Transverse colon (tissue), 4 donors: ENCODE measurements at regions not wholly inside any gene's neighbourhood (a gene's known extent, or its start where the extent isn't known, plus 50 kb on each side); places are given as distances from the start of the nearest gene placed in this dataset.

Experiments
- CTCF ChIP-seq, 5 experiments: fragments of 200-600 bp in 3 of 5; fragments of 450-650 bp in 2 of 5; sonication (generic) in 3 of 5; IDR thresholded peaks; 1 replicate in 2 of 5; 2 replicates in 3 of 5; pipeline ENCODE4 v1.5.1; 2016 to 2017; ENCODE audit warnings: antibody characterized with exemption in 5 of 5, inconsistent platforms in 3 of 5, mild to moderate bottlenecking in 2 of 5, moderate library complexity in 1 of 5
- EP300 ChIP-seq: sonication (generic); formaldehyde crosslinking; IDR thresholded peaks from one replicate; pipeline ENCODE4 v1.6.1; 2017; ENCODE audit warnings: antibody characterized with exemption, low read depth
- POLR2A ChIP-seq: fragments of 450-650 bp; IDR thresholded peaks from one replicate; pipeline ENCODE4 v1.6.1; 2016; ENCODE audit warnings: antibody characterized with exemption, mild to moderate bottlenecking, moderate library complexity
- POLR2AphosphoS5 ChIP-seq, 3 donors: sonication (generic); formaldehyde crosslinking; IDR thresholded peaks; one replicate each; pipeline ENCODE4 v1.6.1; 2016; ENCODE audit warnings: antibody characterized with exemption in 3 of 3

- TF ChIP-seq POLR2A = no peak
- no peak for TF ChIP-seq POLR2AphosphoS5 (IDR thresholded peaks at IDR 0.05)
- TF ChIP-seq CTCF (IDR thresholded peaks at IDR 0.05) = no peak
- TF ChIP-seq EP300 = no peak
These were observed 1665.2 kb downstream of the SUCLG1 start for GRCh38 chr2:82793711-82794435.
